HepG2 (cell line): ENCODE measurements at regions not wholly inside any gene's neighbourhood (a gene's known extent, or its start where the extent isn't known, plus 50 kb on each side); places are given as distances from the start of the nearest gene placed in this dataset.

ENCODE experiments used
- DPF2 ChIP-seq: sonication (generic); formaldehyde crosslinking; IDR thresholded peaks from 2 replicates; pipeline ENCODE4 v1.4.0; 2020; ENCODE audit warnings: mild to moderate bottlenecking, low read depth, missing genetic modification reagents, borderline replicate concordance
- HOXA5 ChIP-seq: sonication (generic); formaldehyde crosslinking; IDR thresholded peaks from 2 replicates; pipeline ENCODE4 v1.4.0; 2020; ENCODE audit warnings: missing genetic modification reagents
- MXI1 ChIP-seq: IDR thresholded peaks from 3 replicates; pipeline ENCODE4 v1.6.1; 2012; ENCODE audit warnings: low read depth, low read length, inconsistent platforms, borderline replicate concordance
- NFKBIZ ChIP-seq: IDR thresholded peaks from 2 replicates; pipeline ENCODE4 v1.6.1; 2018; ENCODE audit warnings: missing genetic modification reagents, missing compliant biosample characterization
- POLR2AphosphoS5 ChIP-seq: IDR thresholded peaks from 2 replicates; pipeline ENCODE4 v1.6.1; 2012; ENCODE audit warnings: low read depth, low read length
- SRY ChIP-seq: sonication (generic); formaldehyde crosslinking; IDR thresholded peaks from 2 replicates; pipeline ENCODE4 v1.8.0; 2022; ENCODE audit warnings: mild to moderate bottlenecking, missing genetic modification reagents
- ZMYM4 ChIP-seq: sonication (generic); formaldehyde crosslinking; IDR thresholded peaks from 2 replicates; pipeline ENCODE4 v1.8.1; 2023; ENCODE audit warnings: mild to moderate bottlenecking, missing genetic modification reagents
- TF ChIP-seq, protein P1 (sequence below): sonication (generic); formaldehyde crosslinking; IDR thresholded peaks from 2 replicates; pipeline ENCODE4 v1.5.0; 2020; ENCODE audit warnings: mild to moderate bottlenecking, missing genetic modification reagents, moderate library complexity
- TF ChIP-seq, protein P2 (sequence below): sonication (generic); formaldehyde crosslinking; IDR thresholded peaks from 2 replicates; pipeline ENCODE4 v1.8.0; 2022; ENCODE audit warnings: mild to moderate bottlenecking, missing genetic modification reagents, borderline replicate concordance
- TF ChIP-seq, protein P3 (sequence below): sonication (generic); formaldehyde crosslinking; IDR thresholded peaks from 2 replicates; pipeline ENCODE4 v1.4.0; 2020; ENCODE audit warnings: missing genetic modification reagents

DNA sequence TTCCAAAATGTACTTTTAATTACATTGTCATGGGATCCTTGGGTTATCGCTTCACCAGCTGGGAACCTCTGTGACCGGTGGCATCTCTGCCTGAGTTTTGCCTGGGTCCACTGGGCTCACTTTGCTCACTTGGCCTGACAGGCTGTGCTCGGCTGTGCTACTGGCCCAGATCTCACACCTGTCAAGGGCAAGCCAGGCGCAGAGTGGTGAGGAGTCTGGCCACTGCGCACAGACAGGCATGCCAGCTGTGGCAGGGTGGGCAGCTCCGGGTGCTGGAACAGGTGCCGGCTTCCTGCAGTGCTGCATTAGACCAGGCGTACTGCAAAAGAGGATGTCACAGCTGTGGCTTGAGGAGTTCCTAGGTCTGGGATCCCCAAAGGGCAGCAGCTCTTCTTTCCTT lies 489.8 kb downstream of the TENT5A start:
- TF ChIP-seq HOXA5 (CRISPR knock-in tag) (no peak), ZMYM4 (CRISPR knock-in tag) (no peak), SRY (CRISPR knock-in tag) (no peak), NFKBIZ (no peak), DPF2 (CRISPR knock-in tag) (no peak), MXI1 (no peak), POLR2AphosphoS5 (no peak)
- TF ChIP-seq, protein P1, sequence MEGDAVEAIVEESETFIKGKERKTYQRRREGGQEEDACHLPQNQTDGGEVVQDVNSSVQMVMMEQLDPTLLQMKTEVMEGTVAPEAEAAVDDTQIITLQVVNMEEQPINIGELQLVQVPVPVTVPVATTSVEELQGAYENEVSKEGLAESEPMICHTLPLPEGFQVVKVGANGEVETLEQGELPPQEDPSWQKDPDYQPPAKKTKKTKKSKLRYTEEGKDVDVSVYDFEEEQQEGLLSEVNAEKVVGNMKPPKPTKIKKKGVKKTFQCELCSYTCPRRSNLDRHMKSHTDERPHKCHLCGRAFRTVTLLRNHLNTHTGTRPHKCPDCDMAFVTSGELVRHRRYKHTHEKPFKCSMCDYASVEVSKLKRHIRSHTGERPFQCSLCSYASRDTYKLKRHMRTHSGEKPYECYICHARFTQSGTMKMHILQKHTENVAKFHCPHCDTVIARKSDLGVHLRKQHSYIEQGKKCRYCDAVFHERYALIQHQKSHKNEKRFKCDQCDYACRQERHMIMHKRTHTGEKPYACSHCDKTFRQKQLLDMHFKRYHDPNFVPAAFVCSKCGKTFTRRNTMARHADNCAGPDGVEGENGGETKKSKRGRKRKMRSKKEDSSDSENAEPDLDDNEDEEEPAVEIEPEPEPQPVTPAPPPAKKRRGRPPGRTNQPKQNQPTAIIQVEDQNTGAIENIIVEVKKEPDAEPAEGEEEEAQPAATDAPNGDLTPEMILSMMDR (CRISPR knock-in tag), result no peak
- TF ChIP-seq, protein P2, sequence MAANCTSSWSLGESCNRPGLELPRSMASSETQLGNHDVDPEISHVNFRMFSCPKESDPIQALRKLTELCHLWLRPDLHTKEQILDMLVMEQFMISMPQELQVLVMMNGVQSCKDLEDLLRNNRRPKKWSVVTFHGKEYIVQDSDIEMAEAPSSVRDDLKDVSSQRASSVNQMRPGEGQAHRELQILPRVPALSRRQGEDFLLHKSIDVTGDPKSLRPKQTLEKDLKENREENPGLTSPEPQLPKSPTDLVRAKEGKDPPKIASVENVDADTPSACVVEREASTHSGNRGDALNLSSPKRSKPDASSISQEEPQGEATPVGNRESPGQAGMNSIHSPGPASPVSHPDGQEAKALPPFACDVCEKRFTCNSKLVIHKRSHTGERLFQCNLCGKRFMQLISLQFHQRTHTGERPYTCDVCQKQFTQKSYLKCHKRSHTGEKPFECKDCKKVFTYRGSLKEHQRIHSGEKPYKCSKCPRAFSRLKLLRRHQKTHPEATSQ (CRISPR knock-in tag), result no peak
- TF ChIP-seq, protein P3, sequence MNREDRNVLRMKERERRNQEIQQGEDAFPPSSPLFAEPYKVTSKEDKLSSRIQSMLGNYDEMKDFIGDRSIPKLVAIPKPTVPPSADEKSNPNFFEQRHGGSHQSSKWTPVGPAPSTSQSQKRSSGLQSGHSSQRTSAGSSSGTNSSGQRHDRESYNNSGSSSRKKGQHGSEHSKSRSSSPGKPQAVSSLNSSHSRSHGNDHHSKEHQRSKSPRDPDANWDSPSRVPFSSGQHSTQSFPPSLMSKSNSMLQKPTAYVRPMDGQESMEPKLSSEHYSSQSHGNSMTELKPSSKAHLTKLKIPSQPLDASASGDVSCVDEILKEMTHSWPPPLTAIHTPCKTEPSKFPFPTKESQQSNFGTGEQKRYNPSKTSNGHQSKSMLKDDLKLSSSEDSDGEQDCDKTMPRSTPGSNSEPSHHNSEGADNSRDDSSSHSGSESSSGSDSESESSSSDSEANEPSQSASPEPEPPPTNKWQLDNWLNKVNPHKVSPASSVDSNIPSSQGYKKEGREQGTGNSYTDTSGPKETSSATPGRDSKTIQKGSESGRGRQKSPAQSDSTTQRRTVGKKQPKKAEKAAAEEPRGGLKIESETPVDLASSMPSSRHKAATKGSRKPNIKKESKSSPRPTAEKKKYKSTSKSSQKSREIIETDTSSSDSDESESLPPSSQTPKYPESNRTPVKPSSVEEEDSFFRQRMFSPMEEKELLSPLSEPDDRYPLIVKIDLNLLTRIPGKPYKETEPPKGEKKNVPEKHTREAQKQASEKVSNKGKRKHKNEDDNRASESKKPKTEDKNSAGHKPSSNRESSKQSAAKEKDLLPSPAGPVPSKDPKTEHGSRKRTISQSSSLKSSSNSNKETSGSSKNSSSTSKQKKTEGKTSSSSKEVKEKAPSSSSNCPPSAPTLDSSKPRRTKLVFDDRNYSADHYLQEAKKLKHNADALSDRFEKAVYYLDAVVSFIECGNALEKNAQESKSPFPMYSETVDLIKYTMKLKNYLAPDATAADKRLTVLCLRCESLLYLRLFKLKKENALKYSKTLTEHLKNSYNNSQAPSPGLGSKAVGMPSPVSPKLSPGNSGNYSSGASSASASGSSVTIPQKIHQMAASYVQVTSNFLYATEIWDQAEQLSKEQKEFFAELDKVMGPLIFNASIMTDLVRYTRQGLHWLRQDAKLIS (CRISPR knock-in tag), result no peak
